ENCODE measurements at regions not wholly inside any gene's neighbourhood (a gene's known extent, or its start where the extent isn't known, plus 50 kb on each side); places are given as distances from the start of the nearest gene placed in this dataset.

GRCh38 chr20:54929191-54929590, 453.8 kb downstream of the DOK5 start:
- no TSS peak for BruUV-seq (replicated peaks)
- no peaks in the 10 kb centered on the region for H3K9me3 ChIP-seq (ENCODE audit: low read depth, low read length, poor library complexity, severe bottlenecking)
- TF ChIP-seq CTCF (conservative IDR thresholded peaks at IDR 0.05; ENCODE audit: low read depth, low read length) (no peak), EZH2 (IDR thresholded peaks at IDR 0.05; ENCODE audit: borderline replicate concordance, low read depth, low read length, poor library complexity, severe bottlenecking) (no peak)
- intact Hi-C loops (cut with micrococcal nuclease; ENCODE audit: unreplicated experiment) = no loop called here
- H3K27ac ChIP-seq (ENCODE audit: low read depth, low read length, poor library complexity, severe bottlenecking) = no peak overlapping the region
- H3K4me1 ChIP-seq (ENCODE audit: insufficient read depth, low read length, poor library complexity, severe bottlenecking) = no peaks in the 10 kb centered on the region
- CTCF ChIA-PET = no interaction called here
- H3K4me3 ChIP-seq (ENCODE audit: low read depth, low read length, poor library complexity, severe bottlenecking) = no peak overlapping the region
- no peaks in the 10 kb centered on the region for H3K27me3 ChIP-seq (replicated peaks; ENCODE audit: insufficient read depth, low read depth, low read length, poor library complexity)
- H3K36me3 ChIP-seq (ENCODE audit: insufficient read depth, low read length, poor library complexity, severe bottlenecking) = no peaks in the 10 kb centered on the region
- POLR2A ChIA-PET (ENCODE audit: low non-redundant PET) = no interaction called here
- DNase-seq (ENCODE audit: low spot score) = no peak

GRCh38 chr20:54928564-54928963, 453.2 kb downstream of the DOK5 start:
- no TSS peak for BruUV-seq (replicated peaks)
- ChIA-PET POLR2A (ENCODE audit: low non-redundant PET) (no interaction called here), CTCF (no interaction called here)
- no peaks in the 10 kb centered on the region for H3K4me1 ChIP-seq (ENCODE audit: insufficient read depth, low read length, poor library complexity, severe bottlenecking)
- H3K27ac ChIP-seq (ENCODE audit: low read depth, low read length, poor library complexity, severe bottlenecking) = no peak overlapping the region
- intact Hi-C loops (cut with micrococcal nuclease; ENCODE audit: unreplicated experiment) = no loop called here
- no peak overlapping the region for H3K4me3 ChIP-seq (ENCODE audit: low read depth, low read length, poor library complexity, severe bottlenecking)
- H3K9me3 ChIP-seq (ENCODE audit: low read depth, low read length, poor library complexity, severe bottlenecking) = no peaks in the 10 kb centered on the region
- H3K27me3 ChIP-seq (replicated peaks; ENCODE audit: insufficient read depth, low read depth, low read length, poor library complexity) = no peaks in the 10 kb centered on the region
- no peak for DNase-seq (ENCODE audit: low spot score)
- TF ChIP-seq CTCF (conservative IDR thresholded peaks at IDR 0.05; ENCODE audit: low read depth, low read length) (no peak), EZH2 (IDR thresholded peaks at IDR 0.05; ENCODE audit: borderline replicate concordance, low read depth, low read length, poor library complexity, severe bottlenecking) (no peak)
- no peaks in the 10 kb centered on the region for H3K36me3 ChIP-seq (ENCODE audit: insufficient read depth, low read length, poor library complexity, severe bottlenecking)

- Histone ChIP-seq H3K4me3 (ENCODE audit: low read depth, low read length, poor library complexity, severe bottlenecking) (no peak overlapping the region), H3K9me3 (ENCODE audit: low read depth, low read length, poor library complexity, severe bottlenecking) (no peaks in the 10 kb centered on the region), H3K27ac (ENCODE audit: low read depth, low read length, poor library complexity, severe bottlenecking) (no peak overlapping the region), H3K27me3 (replicated peaks; ENCODE audit: insufficient read depth, low read depth, low read length, poor library complexity) (no peaks in the 10 kb centered on the region), H3K4me1 (ENCODE audit: insufficient read depth, low read length, poor library complexity, severe bottlenecking) (no peaks in the 10 kb centered on the region), H3K36me3 (ENCODE audit: insufficient read depth, low read length, poor library complexity, severe bottlenecking) (no peaks in the 10 kb centered on the region)
- intact Hi-C loops (cut with micrococcal nuclease; ENCODE audit: unreplicated experiment) = no loop called here
- POLR2A ChIA-PET (ENCODE audit: low non-redundant PET) = no interaction called here
- no TSS peak for BruUV-seq (replicated peaks)
- no peak for DNase-seq (ENCODE audit: low spot score)
- CTCF ChIA-PET = no interaction called here
- TF ChIP-seq CTCF (conservative IDR thresholded peaks at IDR 0.05; ENCODE audit: low read depth, low read length) = no peak
- no peak for TF ChIP-seq EZH2 (IDR thresholded peaks at IDR 0.05; ENCODE audit: borderline replicate concordance, low read depth, low read length, poor library complexity, severe bottlenecking)
Observed at GRCh38 chr20:54922636-54923035, 447.2 kb downstream of the DOK5 start.
